Peyer's patch (tissue), 4 donors: ENCODE measurements at regions not wholly inside any gene's neighbourhood (a gene's known extent, or its start where the extent isn't known, plus 50 kb on each side); places are given as distances from the start of the nearest gene placed in this dataset.

Experiments used
- DNase-seq, 3 donors: peaks; one replicate each; pipeline ENCODE4 v3.0.0-alpha.2; 2017 to 2019
- H3K27ac ChIP-seq, 4 donors: fragments of 200-600 bp; sonication (generic); one replicate each; pipeline ENCODE4 v1.5.1; 2016 to 2019
- H3K27me3 ChIP-seq, 2 donors: fragments of 200-600 bp; sonication (generic); one replicate each; pipeline ENCODE4 v1.5.1; 2019
- H3K36me3 ChIP-seq, 3 donors: fragments of 200-600 bp; sonication (generic); one replicate each; pipeline ENCODE4 v1.5.1; 2016 to 2019
- H3K4me1 ChIP-seq, 4 donors: fragments of 200-600 bp; sonication (generic); one replicate each; pipeline ENCODE4 v1.5.1; 2016 to 2019
- H3K4me3 ChIP-seq, 4 donors: fragments of 200-600 bp; sonication (generic); 1 replicate in 3 of 4; 2 replicates in 1 of 4; pipeline ENCODE4 v1.5.1; 2016 to 2019; ENCODE audit warnings: mild to moderate bottlenecking in 1 of 4
- H3K9me3 ChIP-seq, 4 donors: fragments of 200-600 bp; sonication (generic); one replicate each; pipeline ENCODE4 v1.5.1; 2016 to 2019; ENCODE audit warnings: mild to moderate bottlenecking in 1 of 4
- CTCF ChIP-seq, 6 experiments: fragments of 450-650 bp in 4 of 6; fragments of 200-600 bp in 2 of 6; sonication (generic) in 1 of 6; IDR thresholded peaks; one replicate each; pipeline ENCODE4 v1.5.1; 2017 to 2019; ENCODE audit warnings: antibody characterized with exemption in 6 of 6, mild to moderate bottlenecking in 3 of 6, moderate library complexity in 1 of 6
- POLR2A ChIP-seq, 2 donors: fragments of 450-650 bp; IDR thresholded peaks; one replicate each; pipeline ENCODE4 v1.5.1; 2017; ENCODE audit warnings: antibody characterized with exemption in 2 of 2, mild to moderate bottlenecking in 2 of 2, moderate library complexity in 2 of 2

GRCh38 chr9:84478996-84479395, 138.4 kb upstream of the SLC28A3 start:
- no peaks in the 10 kb centered on the region for H3K9me3 ChIP-seq
- H3K4me1 ChIP-seq, result no peaks in the 10 kb centered on the region
- H3K27ac ChIP-seq, result no peak overlapping the region
- no peaks in the 10 kb centered on the region for H3K27me3 ChIP-seq
- no peaks in the 10 kb centered on the region for H3K36me3 ChIP-seq
- no peak for DNase-seq
- no peak for TF ChIP-seq CTCF (IDR thresholded peaks at IDR 0.05)
- TF ChIP-seq POLR2A (IDR thresholded peaks at IDR 0.05), result no peak
- no peak overlapping the region for H3K4me3 ChIP-seq

- Histone ChIP-seq H3K27me3 (no peaks in the 10 kb centered on the region), H3K27ac (no peak overlapping the region), H3K4me3 (no peak overlapping the region), H3K36me3 (no peaks in the 10 kb centered on the region), H3K9me3 (no peaks in the 10 kb centered on the region), H3K4me1 (no peaks in the 10 kb centered on the region)
- no peak for DNase-seq
- TF ChIP-seq POLR2A (IDR thresholded peaks at IDR 0.05) (no peak), CTCF (IDR thresholded peaks at IDR 0.05) (no peak)
Observed at GRCh38 chr9:84480071-84480470, 139.5 kb upstream of the SLC28A3 start.

- Histone ChIP-seq H3K4me1 (no peaks in the 10 kb centered on the region), H3K9me3 (no peaks in the 10 kb centered on the region), H3K36me3 (no peaks in the 10 kb centered on the region), H3K27me3 (no peaks in the 10 kb centered on the region), H3K27ac (no peak overlapping the region), H3K4me3 (no peak overlapping the region)
- TF ChIP-seq CTCF (IDR thresholded peaks at IDR 0.05), result no peak
- TF ChIP-seq POLR2A (IDR thresholded peaks at IDR 0.05), result no peak
- DNase-seq, result no peak
Observed at GRCh38 chr9:84481231-84481630, 140.7 kb upstream of the SLC28A3 start.

GRCh38 chr9:84481636-84482218, 141.2 kb upstream of the SLC28A3 start:
- Histone ChIP-seq H3K27ac (no peak overlapping the region), H3K4me3 (no peak overlapping the region), H3K9me3 (no peaks in the 10 kb centered on the region), H3K36me3 (no peaks in the 10 kb centered on the region), H3K4me1 (no peaks in the 10 kb centered on the region), H3K27me3 (no peaks in the 10 kb centered on the region)
- TF ChIP-seq CTCF (IDR thresholded peaks at IDR 0.05), result no peak
- no peak for TF ChIP-seq POLR2A (IDR thresholded peaks at IDR 0.05)
- DNase-seq, result no peak

- no peak for TF ChIP-seq CTCF (IDR thresholded peaks at IDR 0.05)
- H3K36me3 ChIP-seq, result no peaks in the 10 kb centered on the region
- H3K27ac ChIP-seq, result no peak overlapping the region
- no peak for DNase-seq
- H3K27me3 ChIP-seq, result no peaks in the 10 kb centered on the region
- no peaks in the 10 kb centered on the region for H3K9me3 ChIP-seq
- H3K4me1 ChIP-seq, result no peaks in the 10 kb centered on the region
- H3K4me3 ChIP-seq, result no peak overlapping the region
Observed at GRCh38 chr9:84482607-84483006, 142.0 kb upstream of the SLC28A3 start.

GRCh38 chr9:84484172-84484571, 143.6 kb upstream of the SLC28A3 start:
- Histone ChIP-seq H3K27me3 (no peaks in the 10 kb centered on the region), H3K27ac (no peak overlapping the region), H3K36me3 (no peaks in the 10 kb centered on the region), H3K9me3 (no peaks in the 10 kb centered on the region), H3K4me3 (no peak overlapping the region), H3K4me1 (no peaks in the 10 kb centered on the region)
- TF ChIP-seq POLR2A (IDR thresholded peaks at IDR 0.05), result no peak
- TF ChIP-seq CTCF (IDR thresholded peaks at IDR 0.05), result no peak
- no peak for DNase-seq
